Activated naive CD4-positive, alpha-beta T cell treated with anti-CD3 and anti-CD28 coated beads for 36 hours (primary cell): ENCODE measurements at regions not wholly inside any gene's neighbourhood (a gene's known extent, or its start where the extent isn't known, plus 50 kb on each side); places are given as distances from the start of the nearest gene placed in this dataset.
"Not testable (repeated sequence)": the region's sequence is repeated elsewhere in the genome, so short reads cannot be mapped to it uniquely, and the experiment has no call there.

ENCODE experiments used
- CTCF ChIA-PET: fragments of 350-600 bp; sonication (Branson Sonifier 250); formaldehyde crosslinking; loops from one replicate; lab custom pipeline; 2021; ENCODE audit warnings: antibody characterized with exemption; lab: Charles Lee
- DNase-seq: peaks from one replicate; pipeline ENCODE4 v3.0.0-alpha.2; 2020
- H3K27ac Mint-ChIP-seq: one replicate; pipeline ENCODE4 v1.8.0; 2021; ENCODE audit warnings: mild to moderate bottlenecking, mixed read lengths
- H3K27me3 Mint-ChIP-seq: one replicate; pipeline ENCODE4 v1.8.0; 2021; ENCODE audit warnings: low read depth, mixed read lengths
- H3K36me3 Mint-ChIP-seq: one replicate; pipeline ENCODE4 v1.8.0; 2021; ENCODE audit warnings: low read depth, mixed read lengths
- H3K4me1 Mint-ChIP-seq: one replicate; pipeline ENCODE4 v1.8.0; 2021; ENCODE audit warnings: low read depth, mixed read lengths
- H3K4me3 Mint-ChIP-seq: one replicate; pipeline ENCODE4 v1.8.0; 2021; ENCODE audit warnings: mild to moderate bottlenecking, moderate library complexity, mixed read lengths
- H3K9me3 Mint-ChIP-seq: one replicate; pipeline ENCODE4 v1.8.0; 2021; ENCODE audit warnings: mixed read lengths
- intact Hi-C: fragments of 100-400 bp; cut with micrococcal nuclease; formaldehyde crosslinking; loops from one replicate; pipeline ENCODE4 v1.15.1; 2023

DNA sequence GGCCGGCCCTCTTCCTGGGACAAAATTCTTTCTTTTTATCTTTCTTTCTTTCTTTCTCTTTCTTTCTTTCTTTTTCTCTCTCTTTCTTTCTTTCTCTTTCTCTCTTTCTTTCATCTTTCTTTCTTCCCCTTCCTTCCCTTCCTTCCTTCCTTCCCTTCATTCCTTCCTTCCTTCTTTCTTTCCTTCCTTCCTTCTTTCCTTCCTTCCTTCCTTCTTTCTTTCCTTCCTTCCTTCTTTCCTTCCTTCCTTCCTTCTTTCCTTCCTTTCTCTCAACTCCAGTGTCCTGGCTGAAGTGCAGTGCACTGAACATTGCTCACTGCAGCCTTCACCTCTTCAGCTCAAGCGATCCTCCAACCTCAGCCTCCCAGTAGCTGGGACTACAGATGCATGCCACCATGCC lies 112.5 kb downstream of the SEPTIN7 start:
- CTCF ChIA-PET: interaction anchor here (0.7 kb wide), 1 partner anchor 128 kb away, joined by 4 read pairs; no protein-coding TSS in a partner anchor
- H3K27ac Mint-ChIP-seq, H3K9me3 Mint-ChIP-seq, DNase-seq, H3K4me1 Mint-ChIP-seq, H3K27me3 Mint-ChIP-seq, intact Hi-C loops, H3K36me3 Mint-ChIP-seq, H3K4me3 Mint-ChIP-seq: not testable (repeated sequence)

DNA sequence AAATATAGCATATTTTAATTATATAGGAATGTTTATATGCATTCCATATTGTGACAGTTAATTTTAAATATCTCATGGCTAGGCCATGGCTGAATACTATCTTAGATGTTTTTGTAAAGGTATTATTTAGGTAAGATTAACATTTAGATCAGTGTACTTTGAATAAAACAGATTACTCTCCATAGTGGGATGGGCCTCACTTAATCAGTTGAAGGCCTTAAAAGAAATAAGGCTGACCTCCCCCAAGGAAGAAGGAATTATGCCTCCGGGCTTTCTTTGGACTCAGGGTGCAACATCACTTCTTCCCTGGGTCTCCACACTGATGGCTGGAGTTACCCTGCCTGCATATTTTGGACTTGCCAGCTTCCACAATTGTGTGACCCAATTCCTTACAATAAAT lies 113.4 kb downstream of the SEPTIN7 start:
- H3K9me3 Mint-ChIP-seq, H3K27ac Mint-ChIP-seq, CTCF ChIA-PET, H3K4me1 Mint-ChIP-seq, DNase-seq, H3K27me3 Mint-ChIP-seq, H3K36me3 Mint-ChIP-seq, H3K4me3 Mint-ChIP-seq, intact Hi-C loops: not testable (repeated sequence)

DNA sequence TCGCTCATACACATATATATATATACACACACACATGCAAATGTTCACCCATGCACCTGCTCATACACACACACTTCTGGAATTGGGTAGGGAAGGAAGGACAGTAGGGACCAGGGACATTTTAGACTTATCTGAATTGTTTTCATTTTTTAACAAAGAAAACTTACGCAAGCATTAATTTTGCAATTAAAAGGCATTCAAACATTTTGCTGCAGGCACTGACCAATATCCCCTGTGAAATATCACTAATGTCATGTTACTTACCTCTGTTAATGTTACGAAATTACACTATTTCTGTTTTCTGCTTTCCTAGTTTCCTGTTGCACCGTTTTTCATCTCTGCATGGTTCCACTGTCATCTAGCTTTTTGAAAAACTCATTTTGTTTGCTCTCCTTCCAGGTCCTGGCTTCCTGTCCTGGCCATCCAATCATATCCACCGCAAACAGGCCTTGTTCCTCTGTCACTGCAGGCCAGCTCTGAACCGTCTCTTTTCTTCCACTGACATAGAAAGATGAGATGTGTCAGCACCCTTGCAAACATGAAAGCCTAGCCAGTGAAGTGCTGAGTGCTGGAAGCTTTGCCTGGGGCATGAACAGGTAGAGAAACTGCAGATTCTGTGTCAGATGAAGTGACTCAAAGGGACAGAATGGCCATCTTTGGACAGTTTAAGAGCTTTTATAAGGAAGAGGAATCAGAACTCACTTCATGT lies 114.5 kb downstream of the SEPTIN7 start:
- H3K36me3 Mint-ChIP-seq, H3K4me1 Mint-ChIP-seq, H3K27me3 Mint-ChIP-seq, H3K4me3 Mint-ChIP-seq, DNase-seq, intact Hi-C loops, H3K9me3 Mint-ChIP-seq, H3K27ac Mint-ChIP-seq: not testable (repeated sequence)
- CTCF ChIA-PET: interaction anchor here (0.9 to 1.2 kb wide), 4 partner anchors 8 to 206 kb away, joined by 3 to 4 read pairs (median 4); no protein-coding TSS in a partner anchor

DNA sequence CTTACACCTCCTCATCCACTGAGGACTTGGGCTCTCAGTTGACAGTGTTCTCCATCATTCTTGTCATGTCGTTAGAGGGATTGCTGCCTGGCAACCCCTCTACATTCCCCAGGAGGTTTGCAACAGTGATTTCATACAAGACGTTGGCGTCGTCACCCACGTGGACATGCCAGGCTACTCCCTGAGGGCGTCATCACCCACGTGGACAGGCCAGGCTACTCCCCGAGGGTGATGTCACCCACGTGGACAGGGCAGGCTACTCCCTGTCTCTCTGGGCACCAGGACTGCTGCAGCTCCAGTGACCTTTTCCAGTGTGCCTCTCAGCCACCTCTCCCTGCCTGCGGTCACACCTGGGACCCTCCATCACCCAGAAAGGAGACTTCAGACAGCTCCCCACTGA lies 117.4 kb downstream of the SEPTIN7 start:
- H3K27ac Mint-ChIP-seq, H3K4me1 Mint-ChIP-seq, H3K27me3 Mint-ChIP-seq, H3K36me3 Mint-ChIP-seq, H3K9me3 Mint-ChIP-seq, DNase-seq, H3K4me3 Mint-ChIP-seq, intact Hi-C loops: not testable (repeated sequence)
- CTCF ChIA-PET: interaction anchor here (2.4 kb wide), 1 partner anchor 58 kb away, joined by 6 read pairs; no protein-coding TSS in a partner anchor

DNA sequence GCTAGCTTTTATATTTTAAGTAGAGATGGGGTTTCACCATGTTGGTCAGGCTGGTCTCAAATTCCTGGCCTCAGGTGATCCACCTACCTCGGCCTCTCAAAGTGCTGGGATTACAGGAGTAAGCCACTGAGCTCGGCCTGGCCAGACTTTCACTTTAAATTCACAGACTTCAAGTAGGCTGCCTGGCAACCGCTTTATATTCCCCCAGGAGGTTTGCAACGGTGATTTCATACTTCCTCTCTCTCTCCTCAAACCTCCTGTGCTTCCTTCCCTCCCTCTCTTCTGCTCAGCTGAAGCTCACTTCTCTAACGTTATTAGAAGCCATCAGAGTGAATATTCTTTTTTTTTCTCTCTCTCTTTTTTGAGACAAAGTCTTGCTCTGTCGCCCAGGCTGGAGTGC lies 118.8 kb downstream of the SEPTIN7 start:
- CTCF ChIA-PET: interaction anchor here (0.8 to 2.4 kb wide), 2 partner anchors 57 to 372 kb away, joined by 3 to 6 read pairs; no protein-coding TSS in a partner anchor
- H3K27ac Mint-ChIP-seq, H3K36me3 Mint-ChIP-seq, intact Hi-C loops, H3K9me3 Mint-ChIP-seq, H3K27me3 Mint-ChIP-seq, DNase-seq, H3K4me3 Mint-ChIP-seq, H3K4me1 Mint-ChIP-seq: not testable (repeated sequence)

DNA sequence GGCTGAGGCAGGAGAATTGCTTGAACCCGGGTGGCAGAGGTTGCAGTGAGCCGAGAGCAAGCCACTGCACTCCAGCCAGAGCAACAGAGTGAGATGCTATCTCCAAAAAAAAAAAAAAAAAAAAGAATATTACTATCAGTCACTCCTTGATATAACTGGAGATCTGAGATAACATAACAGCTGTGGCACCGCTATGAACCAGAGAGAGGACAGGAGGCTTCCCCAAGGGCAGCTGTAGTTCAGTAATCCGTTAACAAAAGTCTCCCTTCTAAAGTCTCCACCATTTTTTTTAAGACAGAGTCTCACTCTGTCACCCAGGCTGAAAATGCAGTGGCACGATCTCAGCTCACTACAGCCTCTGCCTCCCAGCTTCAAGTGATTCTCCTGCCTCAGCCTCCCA lies 120.5 kb downstream of the SEPTIN7 start:
- H3K36me3 Mint-ChIP-seq, H3K9me3 Mint-ChIP-seq, H3K4me1 Mint-ChIP-seq, H3K4me3 Mint-ChIP-seq, H3K27me3 Mint-ChIP-seq, DNase-seq, H3K27ac Mint-ChIP-seq, intact Hi-C loops: not testable (repeated sequence)
- CTCF ChIA-PET: interaction anchor here (0.7 to 1.7 kb wide), 2 partner anchors 55 to 194 kb away, joined by 4 to 5 read pairs; no protein-coding TSS in a partner anchor

DNA sequence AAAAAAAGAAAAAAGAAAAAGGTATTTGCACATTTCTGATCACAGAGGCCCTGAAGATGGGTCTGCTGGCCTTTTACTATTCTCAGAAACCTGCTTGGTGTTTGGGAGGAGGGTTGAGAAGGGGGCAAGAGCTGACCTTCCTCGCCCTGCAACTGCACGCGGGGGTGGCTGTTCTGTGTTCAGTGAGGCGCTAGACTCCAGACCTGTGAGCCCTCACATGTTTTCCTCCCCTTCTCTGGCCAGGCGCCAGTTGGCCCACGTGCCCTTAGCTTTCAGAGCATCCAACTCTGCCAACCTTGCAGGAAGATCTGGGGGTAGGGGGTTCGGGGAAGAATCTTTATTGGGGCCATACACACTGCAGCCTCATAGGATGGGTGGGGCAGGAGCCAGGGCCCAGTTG lies 123.8 kb downstream of the SEPTIN7 start:
- DNase-seq, H3K9me3 Mint-ChIP-seq, H3K27ac Mint-ChIP-seq, H3K36me3 Mint-ChIP-seq, H3K4me3 Mint-ChIP-seq, H3K27me3 Mint-ChIP-seq, intact Hi-C loops, H3K4me1 Mint-ChIP-seq, CTCF ChIA-PET: not testable (repeated sequence)

DNA sequence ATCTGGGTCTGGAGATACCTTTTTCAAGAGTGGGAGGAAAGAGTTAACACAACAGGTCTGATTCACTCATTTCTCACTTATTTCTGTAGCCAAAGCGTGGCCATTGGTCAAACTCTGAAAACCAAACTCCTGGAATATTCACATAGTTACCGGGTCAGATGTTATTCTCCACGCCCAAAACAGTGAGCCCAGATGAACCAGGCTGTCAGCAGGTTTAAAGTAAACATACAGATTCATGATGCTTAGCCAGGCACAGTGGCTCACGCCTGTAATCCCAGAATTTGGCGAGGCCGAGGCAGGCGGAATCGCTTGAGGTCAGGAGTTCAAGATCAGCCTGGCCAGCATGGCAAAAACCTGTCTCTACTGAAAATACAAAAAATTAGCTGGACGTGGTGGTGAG lies 126.1 kb downstream of the SEPTIN7 start:
- H3K36me3 Mint-ChIP-seq, H3K4me1 Mint-ChIP-seq, H3K27me3 Mint-ChIP-seq, CTCF ChIA-PET, DNase-seq, H3K27ac Mint-ChIP-seq, intact Hi-C loops, H3K4me3 Mint-ChIP-seq, H3K9me3 Mint-ChIP-seq: not testable (repeated sequence)

DNA sequence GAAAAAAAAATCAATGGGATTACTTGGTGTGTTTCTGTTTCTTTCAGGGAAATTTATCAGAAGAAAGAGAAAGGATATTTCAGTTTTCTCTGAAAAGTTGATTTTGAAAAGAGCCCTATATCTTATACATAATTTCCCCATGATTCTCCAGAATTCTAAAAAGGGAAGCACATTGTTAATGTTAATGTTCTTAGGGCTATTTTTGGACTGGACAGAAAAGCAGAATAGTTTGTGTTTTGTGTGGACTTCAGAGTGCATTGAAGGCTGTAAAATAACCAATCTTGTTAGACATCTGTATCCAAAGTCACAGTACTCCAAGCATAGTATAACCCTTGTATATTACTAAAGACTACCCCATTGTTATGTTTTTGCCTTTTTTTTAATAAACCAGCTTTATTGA lies 130.3 kb downstream of the SEPTIN7 start:
- H3K27me3 Mint-ChIP-seq, H3K36me3 Mint-ChIP-seq, H3K4me3 Mint-ChIP-seq, H3K9me3 Mint-ChIP-seq, H3K27ac Mint-ChIP-seq, H3K4me1 Mint-ChIP-seq, CTCF ChIA-PET, DNase-seq, intact Hi-C loops: not testable (repeated sequence)

DNA sequence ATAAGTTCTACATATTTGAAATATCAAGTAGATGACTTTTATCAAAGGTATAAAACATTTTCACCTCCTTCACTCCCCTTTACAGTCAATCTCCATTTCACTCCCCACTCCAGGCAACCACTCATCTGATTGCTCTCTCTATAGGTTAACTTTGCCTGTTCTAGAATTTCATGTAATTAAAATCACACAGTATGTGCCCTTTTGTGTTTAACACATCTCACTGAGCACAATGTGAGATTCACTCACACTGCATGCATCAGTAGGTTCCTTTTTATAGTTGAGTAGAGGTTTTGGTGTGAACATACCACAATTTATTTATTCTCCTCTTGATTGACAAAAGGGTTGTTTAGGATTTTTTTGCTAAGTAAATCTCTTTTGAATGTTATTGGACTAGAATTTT lies 130.7 kb downstream of the SEPTIN7 start:
- H3K36me3 Mint-ChIP-seq, intact Hi-C loops, H3K4me3 Mint-ChIP-seq, H3K9me3 Mint-ChIP-seq, CTCF ChIA-PET, H3K27me3 Mint-ChIP-seq, H3K4me1 Mint-ChIP-seq, H3K27ac Mint-ChIP-seq, DNase-seq: not testable (repeated sequence)

DNA sequence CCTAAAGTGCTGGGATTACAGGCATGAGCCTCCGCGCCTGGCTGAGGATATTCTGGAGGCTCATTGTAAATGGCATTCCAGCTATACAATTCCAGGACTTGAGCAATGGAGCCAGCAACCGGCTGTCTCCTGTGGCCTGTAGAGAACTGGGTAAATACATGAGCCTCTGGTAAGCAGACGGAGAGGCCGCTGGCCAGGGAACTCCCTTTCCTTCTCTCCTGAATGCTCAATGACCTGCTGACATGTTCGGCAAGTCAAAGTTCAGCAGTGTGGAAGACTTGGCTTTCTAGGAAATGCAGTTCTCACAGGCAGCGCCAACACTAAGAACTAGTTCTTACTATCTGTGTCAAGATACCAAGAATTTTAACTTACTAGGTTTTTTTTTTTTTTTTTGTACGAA lies 139.8 kb downstream of the SEPTIN7 start:
- not testable (repeated sequence) for H3K4me3 Mint-ChIP-seq

DNA sequence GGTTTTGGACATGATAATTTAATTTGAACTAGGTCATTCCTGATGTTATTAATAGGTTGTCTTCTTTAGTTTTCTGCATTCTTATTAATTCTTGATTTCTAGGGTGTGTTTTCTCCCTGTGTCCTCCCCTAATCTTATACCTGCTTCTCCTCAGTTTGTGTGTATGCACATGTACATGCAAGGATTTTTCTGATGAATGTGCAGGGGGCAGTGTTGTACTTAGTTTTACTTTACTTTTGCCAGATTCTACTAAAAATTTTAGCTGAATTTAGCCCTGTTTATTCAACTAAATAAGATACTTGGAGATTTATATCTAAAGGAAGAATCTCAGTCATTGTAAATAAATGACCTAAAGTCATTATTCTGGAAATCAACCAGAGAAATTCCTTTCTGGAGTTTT lies 144.8 kb downstream of the SEPTIN7 start:
- H3K36me3 Mint-ChIP-seq, H3K27me3 Mint-ChIP-seq, H3K4me3 Mint-ChIP-seq, H3K4me1 Mint-ChIP-seq, intact Hi-C loops, DNase-seq, H3K9me3 Mint-ChIP-seq, H3K27ac Mint-ChIP-seq, CTCF ChIA-PET: not testable (repeated sequence)

More for the DNA sequence above, 139.8 kb downstream of the SEPTIN7 start:
- H3K27me3 Mint-ChIP-seq, H3K27ac Mint-ChIP-seq, CTCF ChIA-PET, H3K9me3 Mint-ChIP-seq, DNase-seq, H3K4me1 Mint-ChIP-seq, H3K36me3 Mint-ChIP-seq, intact Hi-C loops: not testable (repeated sequence)

DNA sequence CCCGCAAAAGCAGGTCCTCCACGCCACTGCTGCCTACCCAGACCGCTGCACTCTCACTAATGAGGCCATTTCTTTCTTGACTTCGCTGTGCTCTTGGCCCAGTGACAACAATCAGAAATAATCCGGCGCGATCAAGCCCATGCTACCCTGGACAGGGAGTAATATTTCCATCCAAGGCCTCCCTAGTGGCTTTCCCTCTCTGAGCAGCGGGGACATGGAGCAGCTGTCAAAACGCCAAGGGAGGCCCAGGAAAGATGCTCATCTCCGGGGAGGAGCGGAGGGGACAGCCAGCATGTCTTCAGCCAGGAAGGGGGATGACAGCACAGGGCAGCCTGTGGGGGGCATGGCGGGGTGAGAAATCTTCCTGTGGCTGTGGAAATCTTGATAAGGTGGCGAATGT lies 154.9 kb downstream of the SEPTIN7 start:
- intact Hi-C loops, H3K27me3 Mint-ChIP-seq, H3K9me3 Mint-ChIP-seq, CTCF ChIA-PET, H3K4me1 Mint-ChIP-seq, H3K27ac Mint-ChIP-seq, H3K4me3 Mint-ChIP-seq, H3K36me3 Mint-ChIP-seq, DNase-seq: not testable (repeated sequence)
